ENCODE measurements at regions not wholly inside any gene's neighbourhood (a gene's known extent, or its start where the extent isn't known, plus 50 kb on each side); places are given as distances from the start of the nearest gene placed in this dataset.

DNA sequence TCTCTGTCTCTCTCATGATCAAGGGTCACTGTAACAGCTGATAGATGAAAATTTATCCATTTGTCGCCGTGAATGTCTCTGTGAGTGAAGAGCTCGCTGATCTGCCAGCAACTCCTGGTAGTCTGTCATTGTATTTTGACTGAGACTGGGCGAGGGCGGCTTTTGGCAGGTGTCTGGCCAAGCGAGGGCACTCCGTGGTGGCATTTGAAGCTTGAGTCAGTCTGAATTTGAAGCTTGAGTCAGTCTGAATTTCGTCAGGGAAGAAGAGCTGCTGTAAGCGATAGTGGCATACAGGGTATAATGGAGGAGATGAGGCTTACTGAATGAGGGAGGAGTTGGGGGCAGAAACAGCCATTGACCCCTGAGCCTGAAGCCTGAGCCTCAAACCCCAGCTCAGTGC lies 56.8 kb upstream of the FAM181A start:
- no peaks in the 10 kb centered on the region for H3K36me3 Mint-ChIP-seq
- H3K4me1 Mint-ChIP-seq: no peaks in the 10 kb centered on the region
- H3K9me3 Mint-ChIP-seq: peaks cover 0 to 10% (median 2%) of the 10 kb centered on the region in 8 donors
- no peak for DNase-seq
- H3K27me3 Mint-ChIP-seq: peaks cover 15 to 38% of the 10 kb centered on the region in 2 donors
- Histone ChIP-seq H3K36me3 (ENCODE audit: insufficient read depth, low read length) (no peaks in the 10 kb centered on the region), H3K27me3 (ENCODE audit: insufficient read depth, low read length) (peaks cover 4% of the 10 kb centered on the region), H3K4me1 (ENCODE audit: insufficient read depth, low read length) (no peaks in the 10 kb centered on the region), H3K27ac (ENCODE audit: low read depth, low read length) (no peak overlapping the region), H3K9me3 (ENCODE audit: control insufficient read depth in 1 of 2, low read length in 2 of 2) (no peaks in the 10 kb centered on the region), H3K4me3 (ENCODE audit: low read length in 2 of 2) (no peak overlapping the region)
- intact Hi-C loops (cut with micrococcal nuclease): no loop called here
- no peak overlapping the region for H3K27ac Mint-ChIP-seq
- ChIA-PET POLR2A (ENCODE audit: partially characterized antibody) (no interaction called here), CTCF (ENCODE audit: partially characterized antibody) (no interaction called here)
- no peak overlapping the region for H3K4me3 Mint-ChIP-seq

DNA sequence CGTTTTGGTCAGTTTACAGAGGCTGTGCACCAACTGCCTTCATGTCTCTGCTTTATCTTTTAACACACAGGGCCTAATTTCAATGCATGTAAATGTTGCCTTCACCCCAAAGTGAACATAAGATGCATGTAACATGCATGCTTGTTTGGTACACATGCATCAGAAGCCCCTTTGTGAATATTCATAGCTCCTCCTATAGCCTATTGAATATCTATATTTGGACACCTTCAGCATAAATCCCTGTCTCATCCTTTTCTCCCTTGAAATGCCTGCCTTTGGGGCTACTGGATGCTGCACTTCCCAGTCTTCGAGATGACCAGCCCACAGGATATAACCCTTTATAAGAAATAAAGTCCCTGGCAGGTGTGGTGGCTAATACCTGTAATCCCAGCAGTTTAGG lies 57.7 kb upstream of the FAM181A start:
- Histone ChIP-seq H3K27ac (ENCODE audit: low read depth, low read length) (no peak overlapping the region), H3K9me3 (ENCODE audit: control insufficient read depth in 1 of 2, low read length in 2 of 2) (no peaks in the 10 kb centered on the region), H3K4me1 (ENCODE audit: insufficient read depth, low read length) (no peaks in the 10 kb centered on the region), H3K4me3 (ENCODE audit: low read length in 2 of 2) (no peak overlapping the region), H3K36me3 (ENCODE audit: insufficient read depth, low read length) (no peaks in the 10 kb centered on the region), H3K27me3 (ENCODE audit: insufficient read depth, low read length) (no peaks in the 10 kb centered on the region)
- DNase-seq: no peak
- peaks cover 15 to 38% of the 10 kb centered on the region in 2 donors for H3K27me3 Mint-ChIP-seq
- no peaks in the 10 kb centered on the region for H3K36me3 Mint-ChIP-seq
- no peak overlapping the region for H3K27ac Mint-ChIP-seq
- H3K4me1 Mint-ChIP-seq: no peaks in the 10 kb centered on the region
- no peak overlapping the region for H3K4me3 Mint-ChIP-seq
- ChIA-PET CTCF (ENCODE audit: partially characterized antibody) (no interaction called here), POLR2A (ENCODE audit: partially characterized antibody) (no interaction called here)
- peaks cover 0 to 10% (median 2%) of the 10 kb centered on the region in 8 donors for H3K9me3 Mint-ChIP-seq
- intact Hi-C loops (cut with micrococcal nuclease): no loop called here

DNA sequence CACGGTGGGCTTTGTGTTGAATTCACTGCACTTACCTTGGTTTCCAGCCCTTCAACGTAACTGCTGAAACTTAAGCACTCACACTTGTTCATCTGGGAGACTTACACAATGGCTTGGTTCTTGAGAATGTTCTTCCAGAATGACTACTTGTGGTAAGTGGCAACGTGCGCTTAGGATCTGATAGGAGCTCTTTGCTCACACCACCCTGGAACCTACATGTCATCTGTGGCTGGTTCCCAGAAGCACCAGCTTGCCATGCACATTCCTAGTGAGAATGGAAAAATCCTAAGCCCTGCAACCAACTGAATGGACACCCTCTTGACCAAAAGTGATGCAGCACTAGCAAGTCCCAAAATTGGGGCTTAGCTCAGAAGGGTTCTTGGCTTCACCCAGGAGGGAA lies 59.0 kb upstream of the FAM181A start:
- no peaks in the 10 kb centered on the region for H3K27me3 ChIP-seq (ENCODE audit: insufficient read depth, low read length)
- no peaks in the 10 kb centered on the region for H3K4me1 ChIP-seq (ENCODE audit: insufficient read depth, low read length)
- H3K9me3 ChIP-seq (ENCODE audit: control insufficient read depth in 1 of 2, low read length in 2 of 2): no peaks in the 10 kb centered on the region
- Mint-ChIP-seq H3K27ac (no peak overlapping the region), H3K4me3 (no peak overlapping the region), H3K4me1 (no peaks in the 10 kb centered on the region), H3K9me3 (peaks cover 0 to 3% (median 0%) of the 10 kb centered on the region in 8 donors), H3K27me3 (peaks cover 15 to 28% of the 10 kb centered on the region in 2 donors), H3K36me3 (no peaks in the 10 kb centered on the region)
- H3K4me3 ChIP-seq (ENCODE audit: low read length in 2 of 2): no peak overlapping the region
- ChIA-PET POLR2A (ENCODE audit: partially characterized antibody) (no interaction called here), CTCF (ENCODE audit: partially characterized antibody) (no interaction called here)
- no peaks in the 10 kb centered on the region for H3K36me3 ChIP-seq (ENCODE audit: insufficient read depth, low read length)
- intact Hi-C loops (cut with micrococcal nuclease): no loop called here
- no peak for DNase-seq
- H3K27ac ChIP-seq (ENCODE audit: low read depth, low read length): no peak overlapping the region

DNA sequence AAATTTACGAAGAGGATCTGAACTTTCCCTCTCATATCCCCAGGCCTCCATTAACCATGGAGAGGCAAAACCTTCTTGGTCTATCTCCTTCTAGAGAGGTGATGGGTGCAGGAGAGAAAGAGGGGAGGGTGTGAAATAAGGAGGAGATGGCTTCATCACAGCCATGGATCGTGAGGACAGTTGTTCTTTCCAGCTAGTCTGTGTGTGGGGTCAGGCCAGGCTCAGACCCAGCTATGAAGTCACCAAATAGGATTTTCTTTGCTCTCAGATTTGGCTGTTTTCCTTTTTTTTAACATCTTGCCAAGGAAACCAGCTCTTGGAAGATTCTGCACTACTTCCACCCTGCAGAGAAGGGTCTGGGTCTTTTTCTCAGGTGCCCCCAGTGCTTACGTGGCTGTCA lies 64.9 kb upstream of the FAM181A start:
- H3K27me3 Mint-ChIP-seq: peaks cover 6 to 13% of the 10 kb centered on the region in 2 donors
- H3K4me1 Mint-ChIP-seq: no peaks in the 10 kb centered on the region
- Histone ChIP-seq H3K36me3 (ENCODE audit: insufficient read depth, low read length) (no peaks in the 10 kb centered on the region), H3K9me3 (ENCODE audit: control insufficient read depth in 1 of 2, low read length in 2 of 2) (no peaks in the 10 kb centered on the region), H3K4me1 (ENCODE audit: insufficient read depth, low read length) (no peaks in the 10 kb centered on the region), H3K4me3 (ENCODE audit: low read length in 2 of 2) (no peak overlapping the region), H3K27me3 (ENCODE audit: insufficient read depth, low read length) (no peaks in the 10 kb centered on the region), H3K27ac (ENCODE audit: low read depth, low read length) (no peak overlapping the region)
- ChIA-PET CTCF (ENCODE audit: partially characterized antibody) (interaction anchor here (1.1 kb wide), 1 partner anchor 11 kb away, joined by 3 read pairs; no protein-coding TSS in a partner anchor), POLR2A (ENCODE audit: partially characterized antibody) (interaction anchor here (1.2 kb wide), 1 partner anchor 11 kb away, joined by 4 read pairs; no protein-coding TSS in a partner anchor)
- H3K4me3 Mint-ChIP-seq: no peak overlapping the region
- DNase-seq: no peak
- H3K9me3 Mint-ChIP-seq: no peaks in the 10 kb centered on the region
- intact Hi-C loops (cut with micrococcal nuclease): no loop called here
- H3K27ac Mint-ChIP-seq: no peak overlapping the region
- H3K36me3 Mint-ChIP-seq: no peaks in the 10 kb centered on the region

DNA sequence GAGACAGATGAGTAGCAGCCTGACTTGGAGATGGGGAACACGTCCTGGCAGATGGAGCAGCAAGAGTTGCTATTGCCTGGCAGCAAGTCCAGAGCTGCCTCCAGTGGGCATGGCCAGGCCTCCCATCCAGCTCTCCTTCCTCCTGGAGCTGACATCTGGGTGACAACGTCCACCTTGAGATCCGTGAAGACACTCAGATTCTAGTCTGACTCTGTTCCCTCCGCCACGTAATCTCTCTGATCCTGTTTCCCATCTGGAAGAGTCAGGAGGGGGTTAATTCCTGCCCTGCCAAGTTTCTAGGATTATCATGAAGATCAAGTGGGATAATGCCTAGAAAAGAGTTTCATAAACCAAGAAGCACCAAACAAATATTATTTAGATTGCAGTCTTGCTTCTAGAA lies 65.3 kb upstream of the FAM181A start:
- intact Hi-C loops (cut with micrococcal nuclease): no loop called here
- Mint-ChIP-seq H3K27me3 (peaks cover 6 to 13% of the 10 kb centered on the region in 2 donors), H3K4me3 (no peak overlapping the region), H3K36me3 (no peaks in the 10 kb centered on the region), H3K4me1 (no peaks in the 10 kb centered on the region), H3K27ac (no peak overlapping the region), H3K9me3 (no peaks in the 10 kb centered on the region)
- ChIA-PET CTCF (ENCODE audit: partially characterized antibody) (interaction anchor here (0.6 kb wide), 1 partner anchor 10 kb away, joined by 3 read pairs; no protein-coding TSS in a partner anchor), POLR2A (ENCODE audit: partially characterized antibody) (no interaction called here)
- H3K27me3 ChIP-seq (ENCODE audit: insufficient read depth, low read length): no peaks in the 10 kb centered on the region
- H3K27ac ChIP-seq (ENCODE audit: low read depth, low read length): no peak overlapping the region
- no peak overlapping the region for H3K4me3 ChIP-seq (ENCODE audit: low read length in 2 of 2)
- H3K36me3 ChIP-seq (ENCODE audit: insufficient read depth, low read length): no peaks in the 10 kb centered on the region
- H3K4me1 ChIP-seq (ENCODE audit: insufficient read depth, low read length): no peaks in the 10 kb centered on the region
- no peak for DNase-seq
- no peaks in the 10 kb centered on the region for H3K9me3 ChIP-seq (ENCODE audit: control insufficient read depth in 1 of 2, low read length in 2 of 2)

DNA sequence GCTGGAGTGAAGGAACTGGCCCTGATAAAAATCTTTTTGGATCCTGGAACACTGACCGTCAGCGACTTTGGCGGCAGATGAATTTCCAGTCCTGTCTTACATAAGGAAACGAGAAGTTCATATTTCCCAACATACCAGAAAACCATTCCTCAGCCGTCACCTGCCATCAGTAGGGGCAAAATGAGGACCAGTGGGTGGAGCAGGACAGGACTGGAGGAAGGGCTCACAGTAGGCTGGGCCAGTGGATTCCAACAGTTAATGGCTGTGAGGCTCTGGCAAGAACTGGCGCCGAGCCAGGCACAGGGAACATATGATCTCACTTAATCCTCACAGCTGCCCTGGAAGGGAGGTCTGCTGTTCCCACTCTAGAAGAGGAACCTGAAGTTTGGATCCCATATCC lies 67.2 kb upstream of the FAM181A start:
- CTCF ChIA-PET (ENCODE audit: partially characterized antibody): no interaction called here
- H3K9me3 ChIP-seq (ENCODE audit: control insufficient read depth in 1 of 2, low read length in 2 of 2): no peaks in the 10 kb centered on the region
- H3K36me3 ChIP-seq (ENCODE audit: insufficient read depth, low read length): no peaks in the 10 kb centered on the region
- intact Hi-C loops (cut with micrococcal nuclease): no loop called here
- H3K27ac Mint-ChIP-seq: no peak overlapping the region
- no peak for DNase-seq
- no peaks in the 10 kb centered on the region for H3K4me1 ChIP-seq (ENCODE audit: insufficient read depth, low read length)
- H3K9me3 Mint-ChIP-seq: no peaks in the 10 kb centered on the region
- no peak overlapping the region for H3K4me3 Mint-ChIP-seq
- no peak overlapping the region for H3K4me3 ChIP-seq (ENCODE audit: low read length in 2 of 2)
- H3K36me3 Mint-ChIP-seq: no peaks in the 10 kb centered on the region
- H3K27me3 ChIP-seq (ENCODE audit: insufficient read depth, low read length): no peaks in the 10 kb centered on the region
- H3K27ac ChIP-seq (ENCODE audit: low read depth, low read length): no peak overlapping the region
- no peaks in the 10 kb centered on the region for H3K4me1 Mint-ChIP-seq
- H3K27me3 Mint-ChIP-seq: peaks cover 11 to 17% of the 10 kb centered on the region in 2 donors
- POLR2A ChIA-PET (ENCODE audit: partially characterized antibody): no interaction called here

DNA sequence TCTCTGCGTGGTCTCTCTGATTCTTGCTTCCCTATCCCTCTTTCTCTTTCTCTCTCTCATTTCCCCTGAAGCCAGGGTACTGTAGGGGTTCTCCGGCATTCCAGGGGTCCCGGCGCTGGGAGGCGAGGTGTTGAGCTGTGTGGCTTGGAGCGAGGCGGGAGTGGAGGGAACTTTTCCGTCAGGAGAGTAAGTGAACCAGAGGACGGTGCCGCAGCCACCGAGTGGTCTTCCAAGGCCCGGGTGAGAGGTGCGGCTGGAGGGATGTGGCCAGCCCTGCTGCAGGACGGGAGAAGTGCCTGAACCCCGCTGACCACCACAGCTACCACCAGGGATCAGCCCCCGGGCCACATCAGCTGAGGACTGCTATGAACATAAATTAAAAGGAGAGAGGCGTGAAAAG lies 68.2 kb upstream of the FAM181A start:
- CTCF ChIA-PET (ENCODE audit: partially characterized antibody): no interaction called here
- Mint-ChIP-seq H3K27me3 (peaks cover 14 to 19% of the 10 kb centered on the region in 2 donors), H3K4me3 (no peak overlapping the region), H3K9me3 (no peaks in the 10 kb centered on the region), H3K36me3 (no peaks in the 10 kb centered on the region), H3K27ac (no peak overlapping the region), H3K4me1 (no peaks in the 10 kb centered on the region)
- DNase-seq: no peak
- H3K27ac ChIP-seq (ENCODE audit: low read depth, low read length): no peak overlapping the region
- POLR2A ChIA-PET (ENCODE audit: partially characterized antibody): no interaction called here
- no peak overlapping the region for H3K4me3 ChIP-seq (ENCODE audit: low read length in 2 of 2)
- intact Hi-C loops (cut with micrococcal nuclease): no loop called here
- H3K27me3 ChIP-seq (ENCODE audit: insufficient read depth, low read length): no peaks in the 10 kb centered on the region
- H3K4me1 ChIP-seq (ENCODE audit: insufficient read depth, low read length): no peaks in the 10 kb centered on the region
- H3K9me3 ChIP-seq (ENCODE audit: control insufficient read depth in 1 of 2, low read length in 2 of 2): no peaks in the 10 kb centered on the region
- no peaks in the 10 kb centered on the region for H3K36me3 ChIP-seq (ENCODE audit: insufficient read depth, low read length)

Measured in CD4-positive, alpha-beta memory T cell (primary cell).